K562 (cell line): ENCODE measurements at regions not wholly inside any gene's neighbourhood (a gene's known extent, or its start where the extent isn't known, plus 50 kb on each side); places are given as distances from the start of the nearest gene placed in this dataset.

Source experiments
- ATAC-seq: fragments of 200-7000 bp; cut with Tn5 transposase; 3 replicates; pipeline ENCODE4 v1.9.1; 2020; ENCODE audit warnings: moderate library complexity
- BruUV-seq: library from RNA; stranded (reverse); fragments of 400-500 nt; replicated peaks from 2 replicates; lab custom pipeline; 2021; lab: Mats Ljungman, UMichigan
- CTCF ChIA-PET: fragments of 300-600 bp; formaldehyde crosslinking; extraction: SDS; loops from one replicate; lab custom pipeline; 2021; ENCODE audit warnings: low intra/inter-chr PET ratio; lab: Yijun Ruan, JAX
- POLR2A ChIA-PET: fragments of 300-600, 350-650 bp; sonication (Branson Sonifier 250); formaldehyde crosslinking; extraction: SDS; loops from one replicate; lab custom pipeline; 2021; ENCODE audit warnings: antibody characterized with exemption, inconsistent platforms; lab: Yijun Ruan, JAX
- DNase-seq, 4 experiments: peaks; one replicate each; pipeline versions ENCODE4 v3.0.0 to v3.0.0-alpha.2; 2011 to 2018; ENCODE audit warnings: low spot score in 3 of 4, mixed read lengths in 3 of 4; ENCODE audit errors: extremely low read depth in 1 of 4
- FAIRE-seq: peaks from 2 replicates; lab custom pipeline; 2011; peaks lifted over from hg19 to GRCh38; lab: Jason Lieb, UNC
- H2AFZ ChIP-seq: 2 replicates; pipeline ENCODE4 v1.6.0; 2011; ENCODE audit warnings: low read depth, low read length, control low read depth, inconsistent platforms
- H3K27ac ChIP-seq: fragments of 200-600 bp; 3 replicates; pipeline ENCODE4 v1.8.0; 2011; ENCODE audit warnings: low read depth, mild to moderate bottlenecking, control low read depth, inconsistent platforms, low read length, moderate library complexity, mixed read lengths; ENCODE audit errors: extremely low read depth
- H3K27me3 ChIP-seq, 2 experiments: fragments of 300-600 bp in 1 of 2; 2 replicates in 1 of 2; 3 replicates in 1 of 2; pipeline versions ENCODE4 v1.6.0 to v1.8.0; 2011; ENCODE audit warnings: inconsistent platforms in 2 of 2, low read length in 2 of 2, mild to moderate bottlenecking in 1 of 2, mixed read lengths in 1 of 2, moderate library complexity in 1 of 2; ENCODE audit not compliant: control insufficient read depth in 2 of 2, insufficient read depth in 2 of 2
- H3K36me3 ChIP-seq: fragments of 300-600 bp; 3 replicates; pipeline ENCODE4 v1.8.0; 2011; ENCODE audit warnings: mild to moderate bottlenecking, low read length, inconsistent platforms; ENCODE audit not compliant: control insufficient read depth, insufficient read depth
- H3K4me1 ChIP-seq, 2 experiments: fragments of 200-600 bp in 1 of 2; replicated peaks in 1 of 2; 2 replicates in 1 of 2; 3 replicates in 1 of 2; pipeline versions ENCODE4 v1.5.1 to v1.8.0; 2011; ENCODE audit warnings: inconsistent platforms in 2 of 2, low read length in 2 of 2, mild to moderate bottlenecking in 1 of 2, mixed read lengths in 1 of 2, moderate library complexity in 1 of 2; ENCODE audit not compliant: control insufficient read depth in 2 of 2, insufficient read depth in 2 of 2
- H3K4me2 ChIP-seq: 2 replicates; pipeline ENCODE4 v1.6.1; 2011; ENCODE audit warnings: low read length, control low read depth, inconsistent platforms, mixed read lengths; ENCODE audit not compliant: insufficient read depth
- H3K4me3 ChIP-seq: fragments of 200-600 bp; sonication (generic), shearing (Covaris generic); 2 replicates; pipeline ENCODE4 v1.5.1; 2016; ENCODE audit warnings: control low read depth, inconsistent platforms
- H3K79me2 ChIP-seq: fragments of 200-600 bp; 3 replicates; pipeline ENCODE4 v1.8.0; 2011; ENCODE audit warnings: low read length, inconsistent platforms; ENCODE audit not compliant: control insufficient read depth, insufficient read depth
- H3K9ac ChIP-seq, 2 experiments: 2 replicates each; pipeline versions ENCODE4 v1.6.0 to v1.6.1; 2011; ENCODE audit warnings: low read depth in 2 of 2, low read length in 2 of 2, control low read depth in 1 of 2, inconsistent platforms in 1 of 2, mild to moderate bottlenecking in 1 of 2, mixed read lengths in 1 of 2; ENCODE audit not compliant: insufficient read depth in 1 of 2
- H3K9me1 ChIP-seq: one replicate; pipeline ENCODE4 v1.6.0; 2011; ENCODE audit warnings: inconsistent platforms, mild to moderate bottlenecking, low read length, moderate library complexity; ENCODE audit not compliant: control insufficient read depth, insufficient read depth
- H3K9me3 ChIP-seq: replicated peaks from 2 replicates; pipeline ENCODE4 v1.5.1; 2011; ENCODE audit warnings: low read depth, low read length, inconsistent platforms; ENCODE audit not compliant: control insufficient read depth, insufficient read depth
- H4K20me1 ChIP-seq: replicated peaks from 2 replicates; pipeline ENCODE4 v1.6.1; 2011; ENCODE audit warnings: low read length, inconsistent platforms, mixed read lengths; ENCODE audit not compliant: control insufficient read depth, insufficient read depth
- HDAC6 ChIP-seq: IDR thresholded peaks from 2 replicates; pipeline ENCODE4 v1.6.1; 2012; ENCODE audit warnings: low read depth, mild to moderate bottlenecking, control low read depth, inconsistent platforms, low read length, moderate library complexity
- RBBP5 ChIP-seq: fragments of 200-600 bp; sonication (generic); IDR thresholded peaks from 2 replicates; pipeline ENCODE4 v1.6.1; 2012; ENCODE audit warnings: borderline replicate concordance, mild to moderate bottlenecking, low read length, control low read depth, inconsistent platforms; ENCODE audit not compliant: insufficient read depth, poor library complexity, severe bottlenecking
- RFX1 ChIP-seq: fragments of 450-650 bp; IDR thresholded peaks from 2 replicates; pipeline ENCODE4 v1.6.1; 2016; ENCODE audit warnings: mild to moderate bottlenecking, moderate library complexity
- SMAD3 ChIP-seq: fragments of 450-650 bp; formaldehyde crosslinking; conservative IDR thresholded peaks from 2 replicates; pipeline ENCODE4 v1.4.0; 2020; ENCODE audit warnings: mild to moderate bottlenecking
- WGBS: fragments of 100-300 bp; shearing (Covaris generic); methylation state at CpG from one replicate; pipeline ENCODE4 v1.1.6; 2016; ENCODE audit warnings: low coverage, mixed read lengths; ENCODE audit not compliant: insufficient coverage; ENCODE audit errors: missing lambda C conversion rate; 5-methylcytosine and 5-hydroxymethylcytosine counted together
- in situ Hi-C: fragments of 300-500 bp; cut with MboI; formaldehyde crosslinking; loops from 4 replicates; pipeline ENCODE4 v1.15.0; 2018; ENCODE audit warnings: inconsistent platforms, mixed read lengths
- intact Hi-C: fragments of 100-400 bp; cut with micrococcal nuclease; formaldehyde crosslinking; loops from 2 replicates; pipeline ENCODE4 v1.14.2; 2022
- TF ChIP-seq, protein P1 (sequence below): fragments of 450-650 bp; IDR thresholded peaks from one replicate; pipeline ENCODE4 v1.6.1; 2018; ENCODE audit warnings: mild to moderate bottlenecking, moderate library complexity; ENCODE audit not compliant: partially characterized antibody
- TF ChIP-seq, protein P2 (sequence below): sonication (generic); formaldehyde crosslinking; IDR thresholded peaks from 2 replicates; pipeline ENCODE4 v1.8.1; 2023; ENCODE audit warnings: mild to moderate bottlenecking, missing genetic modification reagents
- TF ChIP-seq, protein P3 (sequence below): sonication (generic); formaldehyde crosslinking; IDR thresholded peaks from 2 replicates; pipeline ENCODE4 v1.5.0; 2020; ENCODE audit warnings: missing genetic modification reagents

DNA sequence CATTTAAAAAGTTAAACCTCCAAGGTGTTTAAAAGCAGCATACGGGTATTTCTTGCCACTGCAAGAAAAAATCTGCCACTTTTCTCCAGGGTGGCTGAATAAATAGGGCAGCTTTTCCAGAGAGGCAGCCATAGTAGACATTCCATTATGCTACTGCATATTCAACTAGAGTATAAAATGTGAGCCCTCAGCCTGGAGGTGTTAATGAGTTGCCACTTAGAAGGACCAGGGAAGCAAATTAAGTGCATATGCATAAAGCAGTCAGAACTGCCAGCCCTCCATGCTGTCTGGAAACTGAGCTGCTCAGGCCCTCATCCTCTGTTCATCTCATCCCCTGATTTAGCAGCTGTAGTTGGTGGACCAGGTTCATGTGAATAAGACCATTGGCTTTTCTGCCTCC is 99.4 kb downstream of the DIRAS3 start:
- H3K9ac ChIP-seq: no peak overlapping the region
- no peak overlapping the region for H3K4me3 ChIP-seq
- WGBS: 13% methylated on average over 1 of the region's 1 CpG
- intact Hi-C loops: no loop called here
- in situ Hi-C loops: no loop called here
- H3K27me3 ChIP-seq: peaks cover 0 to 11% of the 10 kb centered on the region in 2 experiments; a peak in 4 of 5 replicates
- no peaks in the 10 kb centered on the region for H3K9me1 ChIP-seq
- TF ChIP-seq HDAC6 (no peak), RBBP5 (no peak), SMAD3 (CRISPR knock-in tag) (no peak), RFX1 (no peak)
- TF ChIP-seq, protein P1, sequence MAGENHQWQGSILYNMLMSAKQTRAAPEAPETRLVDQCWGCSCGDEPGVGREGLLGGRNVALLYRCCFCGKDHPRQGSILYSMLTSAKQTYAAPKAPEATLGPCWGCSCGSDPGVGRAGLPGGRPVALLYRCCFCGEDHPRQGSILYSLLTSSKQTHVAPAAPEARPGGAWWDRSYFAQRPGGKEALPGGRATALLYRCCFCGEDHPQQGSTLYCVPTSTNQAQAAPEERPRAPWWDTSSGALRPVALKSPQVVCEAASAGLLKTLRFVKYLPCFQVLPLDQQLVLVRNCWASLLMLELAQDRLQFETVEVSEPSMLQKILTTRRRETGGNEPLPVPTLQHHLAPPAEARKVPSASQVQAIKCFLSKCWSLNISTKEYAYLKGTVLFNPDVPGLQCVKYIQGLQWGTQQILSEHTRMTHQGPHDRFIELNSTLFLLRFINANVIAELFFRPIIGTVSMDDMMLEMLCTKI: no peak
- TF ChIP-seq, protein P2, sequence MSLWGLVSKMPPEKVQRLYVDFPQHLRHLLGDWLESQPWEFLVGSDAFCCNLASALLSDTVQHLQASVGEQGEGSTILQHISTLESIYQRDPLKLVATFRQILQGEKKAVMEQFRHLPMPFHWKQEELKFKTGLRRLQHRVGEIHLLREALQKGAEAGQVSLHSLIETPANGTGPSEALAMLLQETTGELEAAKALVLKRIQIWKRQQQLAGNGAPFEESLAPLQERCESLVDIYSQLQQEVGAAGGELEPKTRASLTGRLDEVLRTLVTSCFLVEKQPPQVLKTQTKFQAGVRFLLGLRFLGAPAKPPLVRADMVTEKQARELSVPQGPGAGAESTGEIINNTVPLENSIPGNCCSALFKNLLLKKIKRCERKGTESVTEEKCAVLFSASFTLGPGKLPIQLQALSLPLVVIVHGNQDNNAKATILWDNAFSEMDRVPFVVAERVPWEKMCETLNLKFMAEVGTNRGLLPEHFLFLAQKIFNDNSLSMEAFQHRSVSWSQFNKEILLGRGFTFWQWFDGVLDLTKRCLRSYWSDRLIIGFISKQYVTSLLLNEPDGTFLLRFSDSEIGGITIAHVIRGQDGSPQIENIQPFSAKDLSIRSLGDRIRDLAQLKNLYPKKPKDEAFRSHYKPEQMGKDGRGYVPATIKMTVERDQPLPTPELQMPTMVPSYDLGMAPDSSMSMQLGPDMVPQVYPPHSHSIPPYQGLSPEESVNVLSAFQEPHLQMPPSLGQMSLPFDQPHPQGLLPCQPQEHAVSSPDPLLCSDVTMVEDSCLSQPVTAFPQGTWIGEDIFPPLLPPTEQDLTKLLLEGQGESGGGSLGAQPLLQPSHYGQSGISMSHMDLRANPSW (CRISPR knock-in tag): no peak
- TF ChIP-seq, protein P3, sequence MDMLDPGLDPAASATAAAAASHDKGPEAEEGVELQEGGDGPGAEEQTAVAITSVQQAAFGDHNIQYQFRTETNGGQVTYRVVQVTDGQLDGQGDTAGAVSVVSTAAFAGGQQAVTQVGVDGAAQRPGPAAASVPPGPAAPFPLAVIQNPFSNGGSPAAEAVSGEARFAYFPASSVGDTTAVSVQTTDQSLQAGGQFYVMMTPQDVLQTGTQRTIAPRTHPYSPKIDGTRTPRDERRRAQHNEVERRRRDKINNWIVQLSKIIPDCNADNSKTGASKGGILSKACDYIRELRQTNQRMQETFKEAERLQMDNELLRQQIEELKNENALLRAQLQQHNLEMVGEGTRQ (CRISPR knock-in tag): no peak
- no peaks in the 10 kb centered on the region for H4K20me1 ChIP-seq
- ChIA-PET CTCF (no interaction called here), POLR2A (interaction anchor here (0.6 to 1.8 kb wide), 3 partner anchors 10 to 79 kb away, joined by 3 to 5 read pairs (median 5); no protein-coding TSS in a partner anchor)
- no peak overlapping the region for H3K4me2 ChIP-seq
- no peaks in the 10 kb centered on the region for H3K79me2 ChIP-seq
- DNase-seq (no peak), ATAC-seq (no peak), FAIRE-seq (no peak)
- H3K27ac ChIP-seq: no peak overlapping the region
- no peaks in the 10 kb centered on the region for H3K36me3 ChIP-seq
- no peaks in the 10 kb centered on the region; a peak in 1 of 5 replicates for H3K4me1 ChIP-seq
- no peak overlapping the region for H2AFZ ChIP-seq
- no peaks in the 10 kb centered on the region for H3K9me3 ChIP-seq
- BruUV-seq: no TSS peak
